Adrenal gland (tissue), 5 donors: ENCODE measurements at regions not wholly inside any gene's neighbourhood (a gene's known extent, or its start where the extent isn't known, plus 50 kb on each side); places are given as distances from the start of the nearest gene placed in this dataset.

Source experiments
- CTCF ChIP-seq, 6 experiments: fragments of 450-650 bp in 4 of 6; fragments of 200-600 bp in 2 of 6; sonication (generic) in 1 of 6; IDR thresholded peaks; 1 replicate in 5 of 6; 2 replicates in 1 of 6; pipeline versions ENCODE4 v1.5.1 to v1.8.0; 2016 to 2021; ENCODE audit warnings: antibody characterized with exemption in 6 of 6, mild to moderate bottlenecking in 2 of 6, moderate library complexity in 1 of 6
- POLR2A ChIP-seq, 2 donors: fragments of 450-650 bp; IDR thresholded peaks; one replicate each; pipeline ENCODE4 v1.6.1; 2017; ENCODE audit warnings: antibody characterized with exemption in 2 of 2, mild to moderate bottlenecking in 2 of 2, moderate library complexity in 1 of 2
- donor health status: DM: no; HTN: no; CAD: no.

DNA sequence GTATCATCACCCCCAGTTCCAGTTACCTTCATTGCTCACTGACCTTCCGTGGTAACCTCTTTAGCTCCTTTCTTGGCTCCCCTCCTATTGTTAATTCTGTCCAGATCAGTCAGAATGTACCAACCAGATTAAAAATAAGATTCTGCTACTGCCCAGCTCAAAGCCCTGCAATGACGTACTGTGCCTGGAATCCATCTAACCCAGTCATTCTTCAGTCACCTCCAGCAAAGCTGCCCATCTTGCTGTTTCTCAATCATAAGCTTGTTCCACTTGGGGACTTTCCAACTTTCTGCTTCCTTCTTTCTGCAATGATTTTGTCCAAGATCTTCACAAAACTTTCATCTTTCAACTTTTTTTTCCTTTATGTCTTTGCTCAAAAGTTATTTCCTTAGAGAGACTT, 512.0 kb upstream of the ZNF385D start:
- TF ChIP-seq CTCF (IDR thresholded peaks at IDR 0.05) (no peak), POLR2A (IDR thresholded peaks at IDR 0.05) (no peak)
